ENCODE measurements at regions not wholly inside any gene's neighbourhood (a gene's known extent, or its start where the extent isn't known, plus 50 kb on each side); places are given as distances from the start of the nearest gene placed in this dataset.

DNA sequence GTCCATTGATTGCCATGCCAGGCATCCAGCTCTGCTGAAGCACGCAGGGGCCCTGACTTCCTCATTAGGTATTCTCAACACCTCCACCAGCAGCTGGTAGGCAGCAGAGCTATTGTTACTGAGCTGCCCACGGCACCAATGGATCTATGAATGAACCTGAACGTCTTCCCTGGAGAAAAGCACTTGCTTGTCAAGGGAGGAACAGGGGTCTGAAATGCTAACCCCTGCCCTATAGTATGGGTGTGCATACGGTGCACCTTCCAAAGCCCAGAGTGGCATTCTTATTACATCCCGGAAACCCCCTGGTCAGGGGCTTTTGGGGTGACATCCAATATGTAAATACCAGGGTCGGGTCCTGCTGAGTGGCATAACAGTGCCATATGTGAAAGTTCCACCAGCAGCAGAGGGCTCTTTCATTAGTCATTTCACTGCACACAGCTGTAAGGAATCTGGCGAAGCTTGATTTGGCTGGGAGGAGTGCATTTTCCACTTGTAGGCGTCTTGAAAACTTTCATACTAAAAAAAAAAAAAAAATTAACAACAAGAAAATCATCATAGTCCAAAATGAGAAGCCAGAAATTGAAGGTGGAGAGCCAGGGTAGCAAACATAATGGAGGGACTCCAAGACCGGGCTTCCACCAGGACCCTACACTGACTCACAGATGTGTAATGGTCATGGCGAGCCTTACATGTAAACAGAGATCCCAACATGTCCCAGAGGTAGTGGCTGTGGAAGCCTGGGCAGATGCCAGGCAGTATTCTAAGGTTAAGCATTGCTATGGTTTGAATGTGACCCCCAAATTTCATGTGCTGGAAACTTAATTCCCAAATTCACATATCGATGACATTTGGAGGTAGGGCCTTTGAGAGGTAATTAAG lies 58.8 kb upstream of the PRDX6 start:
- no peaks in the 10 kb centered on the region for H3K9me3 Mint-ChIP-seq
- DNase-seq: no peak
- no peak overlapping the region for H3K4me3 Mint-ChIP-seq
- no peaks in the 10 kb centered on the region for H3K27me3 Mint-ChIP-seq
- no peak overlapping the region for H3K27ac Mint-ChIP-seq
- H3K36me3 Mint-ChIP-seq (ENCODE audit: low read depth): peaks cover 2% of the 10 kb centered on the region
- H3K4me1 Mint-ChIP-seq: peaks cover 6% of the 10 kb centered on the region
- intact Hi-C loops (cut with micrococcal nuclease): no loop called here

DNA sequence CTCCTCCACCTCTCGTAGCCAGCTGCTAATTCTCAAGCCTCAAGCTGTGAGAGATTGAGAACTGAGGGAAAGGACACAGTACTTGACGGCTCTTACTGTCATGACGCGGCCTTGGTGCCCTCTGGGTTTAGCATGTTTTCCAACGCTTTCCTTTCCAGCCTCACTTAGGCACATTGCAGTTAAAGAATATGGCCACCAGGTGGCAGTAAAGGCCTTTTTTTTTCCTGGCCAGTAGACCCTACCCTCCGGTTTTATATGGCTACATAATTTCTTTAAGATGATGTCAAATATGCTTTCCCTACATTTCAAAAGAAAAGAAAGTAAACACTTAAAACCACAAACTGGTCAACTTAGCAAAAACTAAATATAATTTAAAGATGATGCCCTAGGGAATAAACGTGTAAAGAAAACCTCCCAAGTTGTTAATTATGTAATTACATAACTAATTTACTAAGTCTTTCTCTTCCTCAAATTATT lies 56.8 kb upstream of the PRDX6 start:
- Mint-ChIP-seq H3K4me1 (peaks cover 7% of the 10 kb centered on the region), H3K27me3 (no peaks in the 10 kb centered on the region), H3K27ac (no peak overlapping the region), H3K4me3 (no peak overlapping the region), H3K36me3 (ENCODE audit: low read depth) (peaks cover 2% of the 10 kb centered on the region), H3K9me3 (no peaks in the 10 kb centered on the region)
- DNase-seq: peak; percentile 89
- intact Hi-C loops (cut with micrococcal nuclease): loop anchor here (5.0 kb wide), 1 partner anchor 797 kb away; no protein-coding TSS in a partner anchor

- Mint-ChIP-seq H3K36me3 (ENCODE audit: low read depth) (peaks cover 2% of the 10 kb centered on the region), H3K27ac (no peak overlapping the region), H3K9me3 (no peaks in the 10 kb centered on the region), H3K4me3 (no peak overlapping the region), H3K4me1 (peaks cover 5% of the 10 kb centered on the region), H3K27me3 (no peaks in the 10 kb centered on the region)
- DNase-seq: no peak
- intact Hi-C loops (cut with micrococcal nuclease): loop anchor here (5.0 kb wide), 1 partner anchor 796 kb away; no protein-coding TSS in a partner anchor
Measured at GRCh38 chr1:173421286-173421685, 55.8 kb upstream of the PRDX6 start.

GRCh38 chr1:173421789-173422188 lies 55.3 kb upstream of the PRDX6 start:
- Mint-ChIP-seq H3K9me3 (no peaks in the 10 kb centered on the region), H3K27ac (no peak overlapping the region), H3K27me3 (no peaks in the 10 kb centered on the region), H3K4me1 (peaks cover 5% of the 10 kb centered on the region), H3K36me3 (ENCODE audit: low read depth) (peaks cover 2% of the 10 kb centered on the region), H3K4me3 (no peak overlapping the region)
- intact Hi-C loops (cut with micrococcal nuclease): loop anchor here (5.0 kb wide), 1 partner anchor 796 kb away; no protein-coding TSS in a partner anchor
- no peak for DNase-seq

DNA sequence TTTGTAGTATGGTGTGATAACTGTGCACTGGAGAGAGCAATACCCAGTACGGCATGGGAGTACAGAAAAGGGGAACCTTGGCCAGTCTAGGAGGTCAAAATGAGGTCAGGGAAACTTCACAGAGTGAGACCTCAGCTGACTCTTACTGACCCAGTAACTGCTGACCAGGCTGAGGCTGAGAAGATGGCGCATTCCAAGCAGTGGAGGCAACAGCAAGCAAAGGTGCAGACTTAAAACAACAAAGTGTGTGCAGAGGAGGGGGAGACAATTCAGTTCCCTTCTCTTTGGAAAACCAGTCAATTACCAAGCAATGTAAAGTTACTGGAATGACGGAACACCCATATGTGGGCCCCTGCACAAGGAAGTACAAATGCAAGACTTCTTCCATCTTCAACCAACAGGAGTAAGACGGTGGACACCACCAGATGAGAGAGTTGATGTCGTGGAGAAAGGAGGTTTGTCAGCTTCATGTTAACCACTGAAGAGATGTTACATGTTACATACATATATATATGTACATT lies 54.6 kb upstream of the PRDX6 start:
- no peak for DNase-seq
- Mint-ChIP-seq H3K36me3 (ENCODE audit: low read depth) (peaks cover 2% of the 10 kb centered on the region), H3K27ac (no peak overlapping the region), H3K4me1 (peaks cover 5% of the 10 kb centered on the region), H3K9me3 (no peaks in the 10 kb centered on the region), H3K27me3 (no peaks in the 10 kb centered on the region), H3K4me3 (no peak overlapping the region)
- intact Hi-C loops (cut with micrococcal nuclease): loop anchor here (5.0 kb wide), 1 partner anchor 795 kb away; no protein-coding TSS in a partner anchor

DNA sequence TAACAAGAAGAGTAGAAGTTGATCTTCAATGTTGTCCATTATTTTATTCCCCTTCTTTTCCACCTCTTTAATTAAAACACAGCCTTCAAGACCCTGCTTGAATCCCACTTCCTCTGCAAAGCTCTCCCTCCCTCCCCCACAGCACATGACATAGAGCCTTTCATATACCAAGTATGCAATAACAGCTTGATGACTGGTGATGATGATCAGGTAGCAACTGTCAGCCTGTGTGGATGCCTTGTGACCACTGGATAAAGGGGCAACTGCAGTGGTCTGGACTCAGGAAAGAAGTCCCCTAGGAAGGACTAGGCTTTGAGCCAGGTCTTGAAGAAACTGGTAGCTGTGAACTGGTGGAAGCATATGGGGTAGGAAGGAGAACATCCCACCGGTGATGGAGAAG lies 53.8 kb upstream of the PRDX6 start:
- Mint-ChIP-seq H3K4me1 (peaks cover 5% of the 10 kb centered on the region), H3K27ac (no peak overlapping the region), H3K9me3 (no peaks in the 10 kb centered on the region), H3K27me3 (no peaks in the 10 kb centered on the region), H3K4me3 (no peak overlapping the region), H3K36me3 (ENCODE audit: low read depth) (no peaks in the 10 kb centered on the region)
- no peak for DNase-seq
- intact Hi-C loops (cut with micrococcal nuclease): loop anchor here (5.0 kb wide), 1 partner anchor 794 kb away; no protein-coding TSS in a partner anchor

- intact Hi-C loops (cut with micrococcal nuclease): loop anchor here (5.0 kb wide), 1 partner anchor 793 kb away; no protein-coding TSS in a partner anchor
- no peaks in the 10 kb centered on the region for H3K36me3 Mint-ChIP-seq (ENCODE audit: low read depth)
- peaks cover 6% of the 10 kb centered on the region for H3K4me1 Mint-ChIP-seq
- no peak overlapping the region for H3K27ac Mint-ChIP-seq
- DNase-seq: no peak
- H3K4me3 Mint-ChIP-seq: no peak overlapping the region
- no peaks in the 10 kb centered on the region for H3K27me3 Mint-ChIP-seq
- H3K9me3 Mint-ChIP-seq: no peaks in the 10 kb centered on the region
Measured at GRCh38 chr1:173424143-173424542, 53.0 kb upstream of the PRDX6 start.

DNA sequence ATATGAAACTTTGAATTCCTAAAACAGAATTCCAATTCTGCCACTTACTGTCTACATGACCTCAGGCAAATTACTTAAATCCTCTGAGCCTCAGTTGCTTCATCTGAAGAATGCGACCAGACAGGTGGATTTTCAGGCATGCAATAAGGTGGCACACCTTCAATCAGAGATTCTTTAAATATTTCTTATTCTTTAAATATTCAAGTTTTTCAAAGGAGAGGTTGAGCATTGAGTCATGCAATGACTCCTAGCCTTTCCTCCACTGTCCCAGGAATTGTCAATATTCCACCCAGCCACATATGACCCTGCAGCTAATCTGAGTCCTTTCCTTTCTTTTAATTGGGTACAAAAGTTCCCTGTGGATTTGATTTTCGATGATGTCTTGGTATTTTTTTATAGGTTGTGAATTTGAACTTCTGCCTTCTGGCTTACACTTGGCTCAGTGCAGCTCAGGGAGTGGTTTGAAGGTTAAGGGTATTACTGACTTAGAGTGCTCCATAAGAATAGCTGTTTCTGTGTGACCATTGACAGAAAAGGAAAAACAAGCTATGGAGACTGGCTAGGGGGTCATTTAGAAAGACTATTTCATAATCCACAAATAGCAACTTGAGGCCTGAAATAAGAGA lies 52.2 kb upstream of the PRDX6 start:
- DNase-seq: no peak
- Mint-ChIP-seq H3K27ac (no peak overlapping the region), H3K4me1 (peaks cover 13% of the 10 kb centered on the region), H3K9me3 (no peaks in the 10 kb centered on the region), H3K27me3 (no peaks in the 10 kb centered on the region), H3K36me3 (ENCODE audit: low read depth) (no peaks in the 10 kb centered on the region), H3K4me3 (no peak overlapping the region)
- intact Hi-C loops (cut with micrococcal nuclease): loop anchor here (5.0 kb wide), 1 partner anchor 792 kb away; no protein-coding TSS in a partner anchor

DNA sequence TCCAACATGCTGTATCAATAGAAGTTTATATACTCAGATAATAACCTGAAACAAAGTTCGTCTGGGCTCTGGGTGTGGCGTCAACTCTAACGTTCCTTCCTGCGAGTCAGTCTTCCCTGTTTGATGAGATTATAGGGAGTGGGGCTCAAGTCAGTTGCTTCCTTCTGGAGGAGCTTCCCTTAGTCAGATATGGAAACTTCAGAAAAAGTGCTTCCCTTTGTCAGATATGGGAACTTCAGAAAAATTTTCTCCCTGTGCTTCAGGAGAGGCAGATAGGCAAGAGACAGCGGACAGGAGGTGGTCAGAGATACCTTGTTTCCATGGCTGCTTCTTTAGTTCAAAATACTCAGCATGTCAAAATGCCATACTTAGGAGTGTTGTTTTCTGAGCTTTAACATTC lies 51.1 kb upstream of the PRDX6 start:
- intact Hi-C loops (cut with micrococcal nuclease): no loop called here
- Mint-ChIP-seq H3K27ac (no peak overlapping the region), H3K4me1 (peaks cover 19% of the 10 kb centered on the region), H3K9me3 (no peaks in the 10 kb centered on the region), H3K27me3 (no peaks in the 10 kb centered on the region), H3K36me3 (ENCODE audit: low read depth) (no peaks in the 10 kb centered on the region), H3K4me3 (no peak overlapping the region)
- no peak for DNase-seq

- peak; percentile 14 for DNase-seq
- no peak overlapping the region for H3K27ac Mint-ChIP-seq
- H3K4me1 Mint-ChIP-seq: peaks cover 19% of the 10 kb centered on the region
- H3K9me3 Mint-ChIP-seq: no peaks in the 10 kb centered on the region
- H3K4me3 Mint-ChIP-seq: no peak overlapping the region
- H3K27me3 Mint-ChIP-seq: no peaks in the 10 kb centered on the region
- intact Hi-C loops (cut with micrococcal nuclease): no loop called here
- no peaks in the 10 kb centered on the region for H3K36me3 Mint-ChIP-seq (ENCODE audit: low read depth)
Measured at GRCh38 chr1:173427146-173428054, 49.7 kb upstream of the PRDX6 start.
